Esophagus squamous epithelium (tissue), 4 donors: ENCODE measurements at regions not wholly inside any gene's neighbourhood (a gene's known extent, or its start where the extent isn't known, plus 50 kb on each side); places are given as distances from the start of the nearest gene placed in this dataset.

Source experiments
- POLR2A ChIP-seq, 4 donors: fragments of 450-650 bp; IDR thresholded peaks; one replicate each; pipeline ENCODE4 v1.6.1; 2017; ENCODE audit warnings: antibody characterized with exemption in 4 of 4, mild to moderate bottlenecking in 4 of 4, moderate library complexity in 3 of 4
- TF ChIP-seq, protein P1 (sequence below), 6 experiments: fragments of 450-650 bp in 4 of 6; fragments of 200-600 bp in 2 of 6; sonication (generic) in 2 of 6; IDR thresholded peaks; one replicate each; pipeline ENCODE4 v1.5.1; 2016 to 2019; ENCODE audit warnings: antibody characterized with exemption in 6 of 6, mild to moderate bottlenecking in 4 of 6, moderate library complexity in 4 of 6

DNA sequence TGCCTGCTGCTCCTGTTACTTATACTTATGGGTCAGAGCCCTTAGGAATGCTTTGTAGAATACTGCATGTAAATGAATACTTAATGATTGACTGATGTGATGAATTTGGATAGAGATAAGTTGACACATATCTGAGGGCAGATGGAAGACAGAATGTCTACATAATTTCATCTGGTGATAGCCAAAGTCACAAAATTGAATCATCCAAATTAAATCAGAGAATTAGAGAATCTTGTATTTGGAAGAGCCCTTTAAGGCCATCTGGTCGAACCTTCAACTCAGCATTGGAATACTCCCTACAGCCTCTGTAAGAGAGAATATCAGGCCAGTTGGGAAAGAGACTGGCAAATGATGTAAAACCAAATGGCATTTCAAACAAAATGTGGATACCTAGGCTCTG, 944.8 kb downstream of the RPA4 start:
- TF ChIP-seq, protein P1, sequence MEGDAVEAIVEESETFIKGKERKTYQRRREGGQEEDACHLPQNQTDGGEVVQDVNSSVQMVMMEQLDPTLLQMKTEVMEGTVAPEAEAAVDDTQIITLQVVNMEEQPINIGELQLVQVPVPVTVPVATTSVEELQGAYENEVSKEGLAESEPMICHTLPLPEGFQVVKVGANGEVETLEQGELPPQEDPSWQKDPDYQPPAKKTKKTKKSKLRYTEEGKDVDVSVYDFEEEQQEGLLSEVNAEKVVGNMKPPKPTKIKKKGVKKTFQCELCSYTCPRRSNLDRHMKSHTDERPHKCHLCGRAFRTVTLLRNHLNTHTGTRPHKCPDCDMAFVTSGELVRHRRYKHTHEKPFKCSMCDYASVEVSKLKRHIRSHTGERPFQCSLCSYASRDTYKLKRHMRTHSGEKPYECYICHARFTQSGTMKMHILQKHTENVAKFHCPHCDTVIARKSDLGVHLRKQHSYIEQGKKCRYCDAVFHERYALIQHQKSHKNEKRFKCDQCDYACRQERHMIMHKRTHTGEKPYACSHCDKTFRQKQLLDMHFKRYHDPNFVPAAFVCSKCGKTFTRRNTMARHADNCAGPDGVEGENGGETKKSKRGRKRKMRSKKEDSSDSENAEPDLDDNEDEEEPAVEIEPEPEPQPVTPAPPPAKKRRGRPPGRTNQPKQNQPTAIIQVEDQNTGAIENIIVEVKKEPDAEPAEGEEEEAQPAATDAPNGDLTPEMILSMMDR (IDR thresholded peaks at IDR 0.05), result no peak
- no peak for TF ChIP-seq POLR2A (IDR thresholded peaks at IDR 0.05)
